HepG2 (cell line): ENCODE measurements at regions not wholly inside any gene's neighbourhood (a gene's known extent, or its start where the extent isn't known, plus 50 kb on each side); places are given as distances from the start of the nearest gene placed in this dataset.
A peak's percentile ranks its signal among the peaks of the same experiment; 100 is the strongest.

Experiments
- ETV5 ChIP-seq: IDR thresholded peaks from 2 replicates; pipeline ENCODE4 v1.6.1; 2018; ENCODE audit warnings: missing biosample characterization, missing genetic modification reagents, inconsistent platforms, borderline replicate concordance
- GATAD2A ChIP-seq: IDR thresholded peaks from 2 replicates; pipeline ENCODE4 v1.6.1; 2016
- PHF21A ChIP-seq: sonication (generic); formaldehyde crosslinking; IDR thresholded peaks from 2 replicates; pipeline ENCODE4 v1.5.0; 2020; ENCODE audit warnings: mild to moderate bottlenecking, missing genetic modification reagents
- PHF5A ChIP-seq: IDR thresholded peaks from one replicate; pipeline ENCODE4 v1.6.1; 2018; ENCODE audit warnings: low read depth, missing genetic modification reagents; ENCODE audit not compliant: unreplicated experiment
- SOX13 ChIP-seq, 3 experiments: fragments of 450-650 bp in 1 of 3; sonication (generic) in 1 of 3; formaldehyde crosslinking in 1 of 3; IDR thresholded peaks in 2 of 3; conservative IDR thresholded peaks in 1 of 3; 2 replicates each; pipeline versions ENCODE4 v1.5.0 to v1.6.1; 2016 to 2020; ENCODE audit warnings: antibody characterized with exemption in 1 of 3, mild to moderate bottlenecking in 1 of 3, missing compliant biosample characterization in 1 of 3, missing genetic modification reagents in 1 of 3, moderate library complexity in 1 of 3
- TCF7 ChIP-seq: sonication (generic); IDR thresholded peaks from 2 replicates; pipeline ENCODE4 v1.6.1; 2016; ENCODE audit warnings: antibody characterized with exemption, low read depth
- ZNF644 ChIP-seq: IDR thresholded peaks from 2 replicates; pipeline ENCODE4 v1.6.1; 2016; ENCODE audit warnings: low read depth
- ZNF709 ChIP-seq: sonication (generic); formaldehyde crosslinking; IDR thresholded peaks from 2 replicates; pipeline ENCODE4 v1.5.0; 2020; ENCODE audit warnings: mild to moderate bottlenecking, missing genetic modification reagents
- TF ChIP-seq, protein P1 (sequence below): IDR thresholded peaks from 2 replicates; pipeline ENCODE4 v1.6.1; 2012; ENCODE audit warnings: low read depth, low read length, improper control_type of control experiment
- TF ChIP-seq, protein P2 (sequence below): sonication (generic); formaldehyde crosslinking; IDR thresholded peaks from 2 replicates; pipeline ENCODE4 v1.8.0; 2022; ENCODE audit warnings: mild to moderate bottlenecking, missing genetic modification reagents, moderate library complexity
- TF ChIP-seq, protein P3 (sequence below): IDR thresholded peaks from 2 replicates; pipeline ENCODE4 v1.4.0; 2020; ENCODE audit warnings: mild to moderate bottlenecking, missing genetic modification reagents

DNA sequence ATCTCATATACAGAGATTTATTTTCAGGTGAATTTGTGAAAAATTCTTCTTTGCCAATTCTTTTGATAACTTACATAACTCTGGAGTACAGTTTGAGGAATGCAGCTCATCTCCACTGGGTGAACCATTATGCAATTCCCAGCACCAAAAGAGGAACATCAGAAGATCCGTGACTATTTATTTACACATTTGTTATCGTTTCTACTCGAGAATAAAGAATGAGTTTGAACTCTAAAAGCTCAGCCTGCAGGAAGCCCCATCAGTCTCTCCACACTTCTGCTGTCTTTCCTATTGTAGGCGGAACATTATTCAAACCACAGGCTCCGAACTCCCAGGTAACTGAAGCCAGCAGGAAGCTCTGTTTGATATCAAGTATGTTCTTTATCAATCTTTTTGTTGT is 95.9 kb upstream of the IFNGR1 start (continued):
- TF ChIP-seq SOX13 (IDR thresholded peaks at IDR 0.05) (peak; percentile 52; the same call in 1 of the 2 replicates), SOX13 (CRISPR knock-in tag; conservative IDR thresholded peaks at IDR 0.05 in 1 of 2, IDR thresholded peaks at IDR 0.05 in 1 of 2) (peak in 1 of 2 experiments; percentile 92; a peak in 2 of 4 replicates), TCF7 (peak; percentile 89), PHF21A (CRISPR knock-in tag) (peak; percentile 68; the same call in 1 of the 2 replicates), ZNF644 (CRISPR knock-in tag) (peak; percentile 83; the same call in 1 of the 2 replicates), ETV5 (CRISPR knock-in tag) (peak; percentile 31; the same call in 1 of the 2 replicates), PHF5A (CRISPR knock-in tag) (peak; percentile 22), ZNF709 (no peak), GATAD2A (CRISPR knock-in tag) (peak; percentile 81)
- TF ChIP-seq, protein P1, sequence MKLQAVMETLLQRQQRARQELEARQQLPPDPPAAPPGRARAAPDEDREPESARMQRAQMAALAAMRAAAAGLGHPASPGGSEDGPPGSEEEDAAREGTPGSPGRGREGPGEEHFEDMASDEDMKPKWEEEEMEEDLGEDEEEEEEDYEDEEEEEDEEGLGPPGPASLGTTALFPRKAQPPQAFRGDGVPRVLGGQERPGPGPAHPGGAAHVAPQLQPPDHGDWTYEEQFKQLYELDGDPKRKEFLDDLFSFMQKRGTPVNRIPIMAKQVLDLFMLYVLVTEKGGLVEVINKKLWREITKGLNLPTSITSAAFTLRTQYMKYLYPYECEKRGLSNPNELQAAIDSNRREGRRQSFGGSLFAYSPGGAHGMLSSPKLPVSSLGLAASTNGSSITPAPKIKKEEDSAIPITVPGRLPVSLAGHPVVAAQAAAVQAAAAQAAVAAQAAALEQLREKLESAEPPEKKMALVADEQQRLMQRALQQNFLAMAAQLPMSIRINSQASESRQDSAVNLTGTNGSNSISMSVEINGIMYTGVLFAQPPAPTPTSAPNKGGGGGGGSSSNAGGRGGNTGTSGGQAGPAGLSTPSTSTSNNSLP: peak; percentile 55; the same call in 1 of the 2 replicates
- TF ChIP-seq, protein P2, sequence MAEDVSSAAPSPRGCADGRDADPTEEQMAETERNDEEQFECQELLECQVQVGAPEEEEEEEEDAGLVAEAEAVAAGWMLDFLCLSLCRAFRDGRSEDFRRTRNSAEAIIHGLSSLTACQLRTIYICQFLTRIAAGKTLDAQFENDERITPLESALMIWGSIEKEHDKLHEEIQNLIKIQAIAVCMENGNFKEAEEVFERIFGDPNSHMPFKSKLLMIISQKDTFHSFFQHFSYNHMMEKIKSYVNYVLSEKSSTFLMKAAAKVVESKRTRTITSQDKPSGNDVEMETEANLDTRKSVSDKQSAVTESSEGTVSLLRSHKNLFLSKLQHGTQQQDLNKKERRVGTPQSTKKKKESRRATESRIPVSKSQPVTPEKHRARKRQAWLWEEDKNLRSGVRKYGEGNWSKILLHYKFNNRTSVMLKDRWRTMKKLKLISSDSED (CRISPR knock-in tag): no peak
- TF ChIP-seq, protein P3, sequence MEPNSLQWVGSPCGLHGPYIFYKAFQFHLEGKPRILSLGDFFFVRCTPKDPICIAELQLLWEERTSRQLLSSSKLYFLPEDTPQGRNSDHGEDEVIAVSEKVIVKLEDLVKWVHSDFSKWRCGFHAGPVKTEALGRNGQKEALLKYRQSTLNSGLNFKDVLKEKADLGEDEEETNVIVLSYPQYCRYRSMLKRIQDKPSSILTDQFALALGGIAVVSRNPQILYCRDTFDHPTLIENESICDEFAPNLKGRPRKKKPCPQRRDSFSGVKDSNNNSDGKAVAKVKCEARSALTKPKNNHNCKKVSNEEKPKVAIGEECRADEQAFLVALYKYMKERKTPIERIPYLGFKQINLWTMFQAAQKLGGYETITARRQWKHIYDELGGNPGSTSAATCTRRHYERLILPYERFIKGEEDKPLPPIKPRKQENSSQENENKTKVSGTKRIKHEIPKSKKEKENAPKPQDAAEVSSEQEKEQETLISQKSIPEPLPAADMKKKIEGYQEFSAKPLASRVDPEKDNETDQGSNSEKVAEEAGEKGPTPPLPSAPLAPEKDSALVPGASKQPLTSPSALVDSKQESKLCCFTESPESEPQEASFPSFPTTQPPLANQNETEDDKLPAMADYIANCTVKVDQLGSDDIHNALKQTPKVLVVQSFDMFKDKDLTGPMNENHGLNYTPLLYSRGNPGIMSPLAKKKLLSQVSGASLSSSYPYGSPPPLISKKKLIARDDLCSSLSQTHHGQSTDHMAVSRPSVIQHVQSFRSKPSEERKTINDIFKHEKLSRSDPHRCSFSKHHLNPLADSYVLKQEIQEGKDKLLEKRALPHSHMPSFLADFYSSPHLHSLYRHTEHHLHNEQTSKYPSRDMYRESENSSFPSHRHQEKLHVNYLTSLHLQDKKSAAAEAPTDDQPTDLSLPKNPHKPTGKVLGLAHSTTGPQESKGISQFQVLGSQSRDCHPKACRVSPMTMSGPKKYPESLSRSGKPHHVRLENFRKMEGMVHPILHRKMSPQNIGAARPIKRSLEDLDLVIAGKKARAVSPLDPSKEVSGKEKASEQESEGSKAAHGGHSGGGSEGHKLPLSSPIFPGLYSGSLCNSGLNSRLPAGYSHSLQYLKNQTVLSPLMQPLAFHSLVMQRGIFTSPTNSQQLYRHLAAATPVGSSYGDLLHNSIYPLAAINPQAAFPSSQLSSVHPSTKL (CRISPR knock-in tag): peak; percentile 93
- TF ChIP-seq, all 625 proteins: peak for 105
